IPS-18c (cell line): ENCODE measurements at regions not wholly inside any gene's neighbourhood (a gene's known extent, or its start where the extent isn't known, plus 50 kb on each side); places are given as distances from the start of the nearest gene placed in this dataset.

Source experiments
- H3K4me3 ChIP-seq: 2 replicates; pipeline ENCODE4 v1.7.0; 2013; ENCODE audit warnings: low read depth, mild to moderate bottlenecking, low read length, moderate library complexity; ENCODE audit not compliant: insufficient read depth
- H3K9me3 ChIP-seq: one replicate; pipeline ENCODE4 v1.6.1; 2013; ENCODE audit warnings: mild to moderate bottlenecking, low read length, moderate library complexity; ENCODE audit not compliant: control insufficient read depth, insufficient read depth

GRCh38 chr6:112822769-112823168 lies 475.6 kb downstream of the RFPL4B start:
- Histone ChIP-seq H3K4me3 (no peak overlapping the region), H3K9me3 (no peaks in the 10 kb centered on the region)

- no peaks in the 10 kb centered on the region for H3K9me3 ChIP-seq
- H3K4me3 ChIP-seq = no peak overlapping the region
Observed at GRCh38 chr6:112827793-112828192, 480.7 kb downstream of the RFPL4B start.

- no peak overlapping the region for H3K4me3 ChIP-seq
- no peaks in the 10 kb centered on the region for H3K9me3 ChIP-seq
Observed at GRCh38 chr6:112831022-112831421, 483.9 kb downstream of the RFPL4B start.

DNA sequence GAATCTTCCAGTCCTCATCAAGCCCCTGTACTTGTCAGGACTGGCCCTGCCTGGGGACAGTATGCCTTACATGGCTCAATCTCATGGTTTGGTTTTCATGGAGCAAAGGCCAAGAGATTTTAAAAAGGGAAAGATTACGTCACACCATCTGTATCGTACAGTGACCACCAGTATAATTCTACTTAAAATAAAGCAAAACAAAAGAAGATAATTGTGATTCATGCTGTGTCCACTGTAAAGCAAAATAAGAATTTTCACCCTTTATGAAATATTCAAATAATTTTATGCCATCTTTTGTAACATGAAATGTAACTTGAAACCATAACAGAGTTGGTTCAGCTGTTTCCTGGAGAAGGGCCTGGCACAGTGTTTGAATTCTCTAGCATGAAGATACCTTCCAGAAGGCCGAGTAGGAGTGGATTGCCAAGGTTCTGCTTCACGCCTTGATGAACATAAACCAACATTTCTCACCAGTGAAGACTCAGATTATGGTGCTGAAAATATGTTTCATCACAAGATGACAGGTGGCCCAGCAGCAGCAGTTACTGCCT lies 486.5 kb downstream of the RFPL4B start:
- Histone ChIP-seq H3K4me3 (no peak overlapping the region), H3K9me3 (no peaks in the 10 kb centered on the region)

DNA sequence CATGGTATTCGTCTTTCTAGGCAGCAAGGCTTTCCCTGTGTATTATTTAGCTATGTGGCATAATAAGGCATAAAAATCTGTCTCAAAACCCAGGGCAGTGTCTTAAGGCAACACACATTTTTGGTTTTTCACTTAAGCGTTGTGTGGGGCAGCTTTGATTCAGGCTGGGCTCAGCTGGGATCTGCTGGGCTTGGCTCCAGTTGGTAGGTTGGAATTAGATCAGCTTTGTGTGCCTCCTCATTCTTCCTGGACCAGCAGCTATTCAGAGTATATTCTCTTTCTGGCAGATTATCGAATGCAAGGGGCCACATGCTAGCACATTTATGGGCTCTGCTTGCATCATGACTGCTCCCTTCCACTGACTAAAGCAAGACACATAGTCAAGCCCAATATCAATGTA lies 487.9 kb downstream of the RFPL4B start:
- no peak overlapping the region for H3K4me3 ChIP-seq
- H3K9me3 ChIP-seq = no peaks in the 10 kb centered on the region

DNA sequence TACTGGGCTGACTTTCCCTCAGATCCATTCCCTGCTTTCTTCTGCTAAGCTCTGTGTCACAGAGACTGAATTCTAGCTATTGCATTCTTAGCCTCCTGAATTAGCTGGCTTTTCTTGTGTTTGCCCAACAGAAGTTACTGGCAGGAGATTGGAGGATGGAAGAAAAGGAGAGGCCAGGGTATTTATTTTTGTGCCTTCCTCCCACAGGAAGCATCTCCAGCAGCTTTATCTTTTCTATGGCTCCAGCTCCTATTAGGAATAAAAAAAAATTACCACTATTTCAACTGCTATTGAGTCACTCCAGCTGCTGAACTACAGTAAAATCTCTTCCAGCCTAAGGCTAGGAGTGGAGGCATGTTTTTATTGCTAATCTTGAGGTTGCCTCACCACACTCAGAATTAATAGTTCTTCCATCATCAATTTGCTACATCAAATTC lies 492.4 kb downstream of the RFPL4B start:
- Histone ChIP-seq H3K9me3 (no peaks in the 10 kb centered on the region), H3K4me3 (no peak overlapping the region)

DNA sequence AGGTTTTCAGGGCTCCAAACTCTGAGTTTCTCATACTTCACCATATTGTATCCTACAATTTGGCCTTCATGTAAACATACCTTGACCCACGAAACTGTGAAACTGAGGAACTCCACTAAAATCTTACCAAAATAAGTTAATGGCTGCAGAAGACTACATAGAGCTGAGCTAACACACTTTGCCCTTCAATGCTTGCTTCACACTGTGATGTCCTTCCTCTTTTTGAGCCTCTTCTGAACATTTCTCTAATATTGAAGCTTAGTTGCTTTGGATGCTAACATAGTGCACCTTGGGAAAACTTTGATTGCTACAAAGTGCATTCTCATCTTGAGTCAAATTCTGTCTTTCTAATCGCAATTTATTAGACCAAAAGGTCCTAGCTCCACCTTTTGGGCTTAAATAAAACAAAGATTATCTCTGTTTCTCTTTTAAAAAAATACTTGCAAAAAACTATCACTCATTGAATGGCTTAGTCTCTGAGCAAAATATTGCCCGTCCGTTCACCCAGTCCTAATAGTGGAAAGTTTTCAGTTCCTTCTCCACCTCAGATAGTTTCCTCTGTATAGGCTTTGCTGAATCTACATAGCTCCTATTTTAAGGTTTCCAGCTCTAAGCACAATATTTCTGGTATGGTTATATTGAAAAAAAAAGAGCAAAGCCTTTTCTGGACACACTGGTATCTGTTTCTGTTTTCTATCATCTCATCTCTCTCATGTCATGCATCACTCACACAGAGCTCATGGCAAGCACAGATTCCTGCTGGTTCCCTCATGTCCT lies 494.6 kb downstream of the RFPL4B start:
- Histone ChIP-seq H3K4me3 (no peak overlapping the region), H3K9me3 (no peaks in the 10 kb centered on the region)

GRCh38 chr6:112842330-112842685 lies 495.2 kb downstream of the RFPL4B start:
- no peak overlapping the region for H3K4me3 ChIP-seq
- no peaks in the 10 kb centered on the region for H3K9me3 ChIP-seq

GRCh38 chr6:112846681-112847080 lies 499.6 kb downstream of the RFPL4B start:
- H3K4me3 ChIP-seq = no peak overlapping the region
- no peaks in the 10 kb centered on the region for H3K9me3 ChIP-seq

DNA sequence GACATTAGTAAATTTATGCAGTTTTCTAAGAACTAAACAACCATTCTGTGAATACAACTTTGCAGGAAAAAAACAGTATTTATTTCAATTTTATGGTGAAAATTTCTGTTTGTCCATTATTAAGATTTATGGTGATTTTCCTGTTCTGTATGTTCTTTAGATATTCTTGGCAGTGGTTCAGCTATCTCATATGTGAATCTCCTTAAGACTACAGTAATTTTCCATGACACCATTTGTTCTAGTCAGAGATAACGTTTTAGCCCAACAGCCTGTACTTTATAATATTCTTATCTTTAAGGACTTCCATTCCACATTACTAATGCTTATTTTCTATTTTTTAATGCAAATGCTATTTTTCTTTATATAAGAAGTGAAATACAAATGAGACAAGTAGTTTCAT lies 504.0 kb downstream of the RFPL4B start:
- no peaks in the 10 kb centered on the region for H3K9me3 ChIP-seq
- H3K4me3 ChIP-seq = no peak overlapping the region

DNA sequence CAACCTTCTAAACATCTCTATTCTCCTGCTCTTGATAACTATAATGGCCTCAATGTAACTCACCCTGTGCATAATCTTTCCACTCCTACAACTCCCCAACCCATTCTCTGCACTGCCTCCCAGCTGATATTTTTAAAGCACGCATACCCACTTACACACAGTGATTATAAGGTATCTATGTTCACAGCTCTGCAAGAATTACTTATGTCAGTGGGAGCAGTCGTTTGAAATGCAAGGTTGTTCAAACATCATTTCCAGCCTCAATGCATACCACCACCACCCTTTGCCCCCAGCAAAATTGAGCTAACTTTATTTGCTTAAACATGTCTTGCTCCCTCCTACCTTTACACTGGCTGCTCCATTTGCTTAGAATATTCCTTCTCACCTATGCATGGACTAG lies 506.0 kb downstream of the RFPL4B start:
- no peak overlapping the region for H3K4me3 ChIP-seq
- no peaks in the 10 kb centered on the region for H3K9me3 ChIP-seq

DNA sequence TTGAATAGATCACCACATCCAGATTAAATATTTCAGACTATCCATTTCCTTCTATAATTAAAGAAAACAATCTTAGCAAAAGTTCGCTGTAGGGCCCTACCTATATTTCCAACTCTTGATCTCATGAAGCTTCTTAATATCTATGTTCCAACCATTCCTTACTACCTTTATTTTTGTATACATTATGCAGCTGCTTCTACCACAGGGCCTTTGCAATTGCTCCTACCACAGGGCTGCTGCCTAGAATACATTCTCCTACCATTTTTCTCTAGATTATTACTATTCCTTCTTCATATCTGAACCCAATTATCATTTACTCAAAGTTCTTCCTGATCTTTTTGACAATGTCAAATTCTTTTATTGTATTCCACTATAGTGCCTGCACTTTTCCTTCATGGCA lies 516.6 kb downstream of the RFPL4B start:
- Histone ChIP-seq H3K9me3 (no peaks in the 10 kb centered on the region), H3K4me3 (no peak overlapping the region)

- no peaks in the 10 kb centered on the region for H3K9me3 ChIP-seq
Observed at GRCh38 chr6:112865131-112865530, 518.0 kb downstream of the RFPL4B start.

GRCh38 chr6:112874881-112875280 lies 527.8 kb downstream of the RFPL4B start:
- Histone ChIP-seq H3K4me3 (no peak overlapping the region), H3K9me3 (no peaks in the 10 kb centered on the region)

More at GRCh38 chr6:112865131-112865530, 518.0 kb downstream of the RFPL4B start:
- no peak overlapping the region for H3K4me3 ChIP-seq

DNA sequence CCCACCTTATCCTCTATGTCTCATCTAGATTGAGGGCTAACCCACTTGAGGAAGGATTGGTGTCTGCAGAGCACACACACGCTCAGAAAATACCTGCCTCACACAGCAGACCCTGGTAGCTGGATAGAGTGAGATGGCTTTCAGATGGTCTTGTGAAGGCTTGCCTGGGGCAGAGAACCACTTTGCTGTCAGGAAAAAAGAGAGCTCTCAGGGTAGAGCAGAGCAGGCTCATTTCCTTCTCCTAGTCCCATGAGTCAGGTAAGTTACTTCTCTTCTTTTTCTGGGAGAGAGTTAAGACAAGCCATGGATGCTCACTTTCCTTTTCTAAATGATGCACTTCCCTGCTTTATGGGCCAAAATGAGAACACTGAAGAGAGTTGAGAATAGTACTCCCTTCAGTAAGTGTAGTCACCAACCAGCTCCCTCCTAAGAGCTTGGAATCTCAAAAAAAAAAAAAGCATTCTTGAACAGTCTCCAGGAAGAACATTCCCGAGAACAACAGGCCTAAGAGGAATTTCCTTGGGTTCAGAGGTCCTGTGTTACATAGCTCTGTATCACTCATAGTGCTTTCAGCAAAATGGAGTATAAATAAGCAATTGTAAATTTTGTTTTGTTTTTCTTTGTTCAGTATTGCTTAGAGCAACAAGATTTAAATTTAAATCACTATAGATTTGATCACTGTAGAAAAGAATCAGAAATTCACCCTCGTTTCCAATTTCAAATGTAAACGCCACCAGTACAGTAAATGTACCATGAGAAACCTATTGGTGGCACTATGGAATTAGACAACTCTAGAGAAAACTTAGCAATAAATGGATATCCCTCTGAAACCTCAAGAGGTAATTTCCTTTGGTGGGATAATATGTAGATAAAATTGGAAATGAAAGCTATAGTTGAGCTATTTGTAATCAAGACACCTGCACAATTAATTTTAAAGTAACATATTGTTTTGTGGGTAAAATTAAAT lies 530.3 kb downstream of the RFPL4B start:
- H3K4me3 ChIP-seq = no peak overlapping the region

GRCh38 chr6:112879920-112880413 lies 532.8 kb downstream of the RFPL4B start:
- H3K4me3 ChIP-seq = peak overlapping the region; percentile 44; the same call in 1 of the 2 replicates
- no peaks in the 10 kb centered on the region for H3K9me3 ChIP-seq

More for the DNA sequence above, 530.3 kb downstream of the RFPL4B start:
- H3K9me3 ChIP-seq = no peaks in the 10 kb centered on the region

- H3K9me3 ChIP-seq = no peaks in the 10 kb centered on the region
- no peak overlapping the region for H3K4me3 ChIP-seq
Observed at GRCh38 chr6:112881027-112881426, 533.9 kb downstream of the RFPL4B start.
